ENCODE measurements at regions not wholly inside any gene's neighbourhood (a gene's known extent, or its start where the extent isn't known, plus 50 kb on each side); places are given as distances from the start of the nearest gene placed in this dataset.

DNA sequence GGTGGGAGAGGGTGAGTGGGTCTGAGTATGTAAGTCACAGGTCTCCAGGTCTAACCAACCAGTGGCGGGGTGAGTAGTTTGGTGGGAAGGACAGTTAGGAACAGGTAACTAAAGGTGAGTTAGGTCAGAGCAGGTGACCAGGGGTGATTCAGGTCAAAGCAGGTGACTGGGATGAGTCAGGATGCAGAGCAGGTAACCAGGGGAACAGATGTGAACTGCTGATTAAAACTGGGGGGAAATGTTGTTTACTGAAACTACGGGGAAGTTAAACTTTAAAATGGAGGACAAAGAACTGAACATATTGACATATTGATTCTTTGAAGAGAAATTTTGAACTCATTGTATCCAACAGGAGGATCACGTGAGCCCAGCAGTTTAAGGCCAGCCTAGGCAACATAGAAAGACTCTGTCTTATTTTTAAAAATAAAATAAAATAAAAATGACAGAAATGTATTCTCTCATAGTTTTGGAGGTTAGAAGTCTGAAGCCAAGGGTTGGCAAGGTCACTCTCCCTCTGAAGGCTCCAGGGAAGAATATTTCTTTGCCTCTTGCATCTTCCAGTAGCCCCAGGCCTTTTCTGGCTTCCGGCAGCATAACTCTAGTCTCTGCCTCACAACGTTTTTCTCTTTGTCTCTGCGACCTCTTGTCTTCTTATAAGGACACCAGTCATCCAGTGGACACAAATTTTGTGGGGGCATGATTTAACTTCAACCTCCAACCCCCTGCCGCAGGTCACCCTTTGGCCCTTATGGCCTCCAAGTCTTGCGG, 64.3 kb upstream of the TINAGL1 start (continued):
- TF ChIP-seq USF2 (IDR thresholded peaks at IDR 0.05; ENCODE audit: low read depth, low read length) (no peak), USF2 (CRISPR knock-in tag; IDR thresholded peaks at IDR 0.05; ENCODE audit: borderline replicate concordance) (peak; percentile 11; the same call in 1 of the 2 replicates), FOXO1 (CRISPR knock-in tag; IDR thresholded peaks at IDR 0.05) (peak; percentile 55; the same call in 1 of the 2 replicates), ZBTB10 (CRISPR knock-in tag; IDR thresholded peaks at IDR 0.05; ENCODE audit: borderline replicate concordance) (no peak), ZNF275 (CRISPR knock-in tag; IDR thresholded peaks at IDR 0.05; ENCODE audit: borderline replicate concordance) (no peak), ZNF282 (IDR thresholded peaks at IDR 0.05; ENCODE audit: partially characterized antibody) (no peak), ZNF3 (CRISPR knock-in tag; IDR thresholded peaks at IDR 0.05) (no peak), FOSL2 (CRISPR knock-in tag; IDR thresholded peaks at IDR 0.05) (peak; percentile 88), PHB2 (IDR thresholded peaks at IDR 0.05; ENCODE audit: partially characterized antibody) (no peak), SRF (IDR thresholded peaks at IDR 0.05; ENCODE audit: low read depth, low read length) (no peak), RXRB (CRISPR knock-in tag; IDR thresholded peaks at IDR 0.05; ENCODE audit: borderline replicate concordance) (peak; percentile 95), ZNF143 (CRISPR knock-in tag; IDR thresholded peaks at IDR 0.05) (no peak), E2F1 (CRISPR knock-in tag; IDR thresholded peaks at IDR 0.05) (no peak), ZNF572 (CRISPR knock-in tag; IDR thresholded peaks at IDR 0.05) (no peak), MEF2D (CRISPR knock-in tag; IDR thresholded peaks at IDR 0.05) (0 out of 2 replicates have a peak, but pooled peaks have one; percentile 22)
- TF ChIP-seq, protein P1, sequence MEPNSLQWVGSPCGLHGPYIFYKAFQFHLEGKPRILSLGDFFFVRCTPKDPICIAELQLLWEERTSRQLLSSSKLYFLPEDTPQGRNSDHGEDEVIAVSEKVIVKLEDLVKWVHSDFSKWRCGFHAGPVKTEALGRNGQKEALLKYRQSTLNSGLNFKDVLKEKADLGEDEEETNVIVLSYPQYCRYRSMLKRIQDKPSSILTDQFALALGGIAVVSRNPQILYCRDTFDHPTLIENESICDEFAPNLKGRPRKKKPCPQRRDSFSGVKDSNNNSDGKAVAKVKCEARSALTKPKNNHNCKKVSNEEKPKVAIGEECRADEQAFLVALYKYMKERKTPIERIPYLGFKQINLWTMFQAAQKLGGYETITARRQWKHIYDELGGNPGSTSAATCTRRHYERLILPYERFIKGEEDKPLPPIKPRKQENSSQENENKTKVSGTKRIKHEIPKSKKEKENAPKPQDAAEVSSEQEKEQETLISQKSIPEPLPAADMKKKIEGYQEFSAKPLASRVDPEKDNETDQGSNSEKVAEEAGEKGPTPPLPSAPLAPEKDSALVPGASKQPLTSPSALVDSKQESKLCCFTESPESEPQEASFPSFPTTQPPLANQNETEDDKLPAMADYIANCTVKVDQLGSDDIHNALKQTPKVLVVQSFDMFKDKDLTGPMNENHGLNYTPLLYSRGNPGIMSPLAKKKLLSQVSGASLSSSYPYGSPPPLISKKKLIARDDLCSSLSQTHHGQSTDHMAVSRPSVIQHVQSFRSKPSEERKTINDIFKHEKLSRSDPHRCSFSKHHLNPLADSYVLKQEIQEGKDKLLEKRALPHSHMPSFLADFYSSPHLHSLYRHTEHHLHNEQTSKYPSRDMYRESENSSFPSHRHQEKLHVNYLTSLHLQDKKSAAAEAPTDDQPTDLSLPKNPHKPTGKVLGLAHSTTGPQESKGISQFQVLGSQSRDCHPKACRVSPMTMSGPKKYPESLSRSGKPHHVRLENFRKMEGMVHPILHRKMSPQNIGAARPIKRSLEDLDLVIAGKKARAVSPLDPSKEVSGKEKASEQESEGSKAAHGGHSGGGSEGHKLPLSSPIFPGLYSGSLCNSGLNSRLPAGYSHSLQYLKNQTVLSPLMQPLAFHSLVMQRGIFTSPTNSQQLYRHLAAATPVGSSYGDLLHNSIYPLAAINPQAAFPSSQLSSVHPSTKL (CRISPR knock-in tag; IDR thresholded peaks at IDR 0.05) = peak; percentile 50
- TF ChIP-seq, protein P2, sequence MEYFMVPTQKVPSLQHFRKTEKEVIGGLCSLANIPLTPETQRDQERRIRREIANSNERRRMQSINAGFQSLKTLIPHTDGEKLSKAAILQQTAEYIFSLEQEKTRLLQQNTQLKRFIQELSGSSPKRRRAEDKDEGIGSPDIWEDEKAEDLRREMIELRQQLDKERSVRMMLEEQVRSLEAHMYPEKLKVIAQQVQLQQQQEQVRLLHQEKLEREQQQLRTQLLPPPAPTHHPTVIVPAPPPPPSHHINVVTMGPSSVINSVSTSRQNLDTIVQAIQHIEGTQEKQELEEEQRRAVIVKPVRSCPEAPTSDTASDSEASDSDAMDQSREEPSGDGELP (IDR thresholded peaks at IDR 0.05; ENCODE audit: borderline replicate concordance, low read depth) = peak; percentile 70; the same call in 1 of the 2 replicates

All from HepG2 (cell line).